ENCODE measurements at regions not wholly inside any gene's neighbourhood (a gene's known extent, or its start where the extent isn't known, plus 50 kb on each side); places are given as distances from the start of the nearest gene placed in this dataset.

DNA sequence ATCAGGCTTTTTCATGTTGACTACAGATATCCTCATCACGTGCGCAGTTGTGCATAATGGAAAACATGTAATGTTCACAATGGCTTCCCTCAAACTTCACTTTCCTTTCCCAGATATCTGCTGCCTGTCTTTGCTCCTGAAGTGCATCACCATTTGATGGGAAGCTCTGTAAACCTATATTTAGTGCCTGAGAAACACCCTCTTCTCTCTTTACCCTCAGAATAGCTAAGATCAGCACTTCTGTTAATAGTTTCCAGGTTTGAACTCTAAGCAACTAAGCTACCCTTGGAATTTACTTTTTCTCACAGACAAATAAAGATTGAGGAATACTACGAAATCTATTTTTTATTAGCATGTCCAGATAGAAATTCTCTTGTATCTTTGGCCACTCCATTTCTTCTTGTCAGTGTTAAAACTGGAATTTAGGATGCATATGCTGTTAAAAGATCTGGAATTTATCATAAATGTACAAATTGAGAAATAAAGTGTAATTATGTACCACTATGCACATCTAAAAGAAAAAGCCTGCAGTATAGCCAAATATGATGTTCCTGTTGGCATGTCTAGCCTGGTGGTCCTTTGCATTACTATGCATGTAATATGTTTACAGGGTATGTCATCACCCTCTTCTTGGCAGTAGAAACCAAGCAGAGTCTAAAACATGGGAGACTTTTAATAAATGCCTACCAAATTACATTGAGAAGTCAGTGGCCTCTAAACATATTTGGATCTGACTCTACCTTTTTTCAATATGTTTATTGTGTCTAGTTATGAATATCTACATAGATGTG is 278.7 kb downstream of the FIGN start:
- DNase-seq, result no peak

- no peak for DNase-seq
Observed at GRCh38 chr2:163455815-163456214, 280.0 kb downstream of the FIGN start.

DNA sequence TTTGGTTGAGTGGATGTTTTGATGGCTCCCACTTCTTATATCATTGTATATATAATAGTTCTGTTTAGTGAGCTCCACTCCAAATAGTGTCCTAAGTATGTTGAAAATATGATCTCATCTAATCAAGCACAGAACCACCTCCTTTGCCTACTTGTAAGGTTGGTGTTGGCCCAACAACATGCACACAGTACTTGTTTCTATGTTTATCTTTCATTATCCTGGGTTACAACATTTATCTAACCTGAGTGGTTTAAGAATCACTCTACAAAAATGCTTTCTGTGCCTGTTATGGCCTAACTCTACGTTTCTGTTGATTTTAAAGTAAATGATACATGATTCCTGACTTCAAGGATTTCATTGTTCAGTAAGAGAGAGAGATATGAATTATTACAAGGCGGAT is 281.9 kb downstream of the FIGN start:
- no peak for DNase-seq

DNA sequence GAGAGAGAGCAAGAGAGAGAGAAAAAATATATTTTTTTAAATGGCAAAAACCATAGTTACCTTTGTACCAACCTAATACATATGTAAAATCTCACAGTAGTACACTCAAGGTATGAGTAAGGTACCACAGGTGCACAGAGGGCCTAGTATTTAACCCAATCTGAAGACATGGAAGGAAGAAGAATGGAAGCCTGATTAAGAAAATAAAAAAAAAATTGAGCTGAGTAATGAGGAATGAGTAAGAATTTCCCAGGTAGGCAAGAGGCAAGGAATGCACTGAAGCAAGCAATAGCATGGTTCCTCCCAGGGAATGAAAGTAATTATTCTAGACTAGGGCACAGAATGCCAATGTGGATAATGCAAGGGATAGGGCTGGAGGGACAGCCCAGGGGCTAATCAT is 294.2 kb downstream of the FIGN start:
- no peak for DNase-seq

DNA sequence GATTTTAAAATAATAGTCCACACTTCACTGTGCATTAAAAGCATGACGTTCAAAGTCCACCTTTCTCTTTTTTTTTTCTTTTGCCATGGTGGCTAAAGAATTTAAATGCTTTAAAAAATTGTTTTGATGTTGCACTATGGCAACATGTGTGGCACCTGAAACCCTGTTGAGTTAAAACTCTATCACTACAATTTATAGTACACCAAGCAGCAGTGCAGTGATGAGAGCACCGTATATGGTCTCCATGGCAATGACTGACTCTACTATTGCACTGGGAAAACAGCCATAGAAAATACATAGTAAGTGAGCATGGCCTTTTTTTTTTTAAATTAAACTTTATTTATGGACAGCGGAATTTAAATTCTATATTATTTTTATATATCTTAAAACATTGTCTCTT is 298.8 kb downstream of the FIGN start:
- no peak for DNase-seq

GRCh38 chr2:163428187-163428586 is 307.6 kb downstream of the FIGN start:
- no peak for DNase-seq

- no peak for DNase-seq
Observed at GRCh38 chr2:163420604-163421003, 315.2 kb downstream of the FIGN start.

- no peak for DNase-seq
Observed at GRCh38 chr2:163419000-163419830, 316.6 kb downstream of the FIGN start.

DNA sequence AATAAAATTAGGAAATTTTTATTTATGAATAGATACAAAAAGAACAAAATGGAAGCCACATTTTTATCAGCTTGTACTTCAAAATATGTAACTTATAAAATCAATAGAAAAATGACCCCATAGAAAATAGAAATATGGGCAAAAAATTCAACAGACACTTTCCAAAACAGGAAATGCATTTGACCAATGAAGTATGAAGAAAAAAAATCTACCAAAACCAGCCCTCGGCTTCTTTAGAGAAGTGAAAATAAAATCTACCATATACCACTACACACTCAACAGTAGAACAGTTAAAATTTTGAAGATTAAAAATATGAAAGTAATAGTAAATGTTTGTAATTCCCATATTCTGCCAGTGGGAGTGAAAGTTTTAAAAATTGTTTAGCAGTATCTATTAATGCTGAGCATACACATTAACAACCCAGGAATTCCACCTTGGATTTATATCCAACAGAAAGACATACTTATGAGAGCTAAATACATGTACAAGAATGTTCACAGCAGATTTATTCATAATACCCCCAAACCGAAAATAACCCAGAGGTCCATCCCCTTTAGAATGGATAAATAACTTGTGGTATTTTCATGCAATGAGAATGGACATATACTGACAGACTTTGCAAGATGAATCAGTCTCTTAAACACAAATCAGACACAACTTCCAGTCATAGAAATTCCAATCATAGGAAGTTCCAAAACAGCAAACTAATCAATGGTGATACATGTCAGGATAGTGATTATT is 318.0 kb downstream of the FIGN start:
- no peak for DNase-seq

DNA sequence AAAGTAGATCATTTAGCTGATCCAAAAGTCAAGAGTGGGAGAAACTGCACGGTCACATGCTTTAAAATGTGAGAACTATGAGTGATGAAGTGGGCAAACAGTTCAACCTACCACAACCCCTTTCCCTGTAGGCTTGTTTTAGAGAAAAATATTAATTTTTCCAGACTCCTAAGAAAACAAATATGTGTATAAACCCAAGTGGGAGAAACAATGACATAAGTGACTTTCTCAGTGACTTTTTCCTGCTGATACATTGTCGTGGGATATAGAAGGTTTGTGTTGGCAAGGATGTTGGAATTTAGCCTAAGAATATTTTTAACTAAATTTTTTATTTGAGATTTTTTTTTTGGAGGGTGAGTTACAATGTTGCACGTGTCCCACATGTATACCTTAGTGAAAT is 321.7 kb downstream of the FIGN start:
- DNase-seq, result no peak

GRCh38 chr2:163407296-163407695 is 328.5 kb downstream of the FIGN start:
- no peak for DNase-seq

DNA sequence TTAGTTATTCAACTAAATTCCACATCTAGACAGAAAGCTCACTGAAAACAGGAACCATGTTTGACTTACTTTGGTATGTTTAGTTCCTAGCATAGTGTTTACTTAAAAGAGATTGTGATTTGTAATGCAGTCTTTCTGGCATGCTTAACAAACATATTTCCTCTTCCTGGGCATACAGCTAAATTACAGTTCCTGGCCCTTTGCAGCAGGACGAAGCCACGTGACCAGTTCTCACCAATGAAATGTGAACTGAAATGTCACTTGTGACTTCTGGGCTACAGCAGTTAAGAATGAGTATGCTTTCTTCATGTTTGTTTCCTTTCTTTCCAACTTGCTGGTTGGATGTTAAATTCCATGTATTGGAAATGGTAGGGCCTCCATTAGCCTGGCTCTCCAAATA is 330.5 kb downstream of the FIGN start:
- DNase-seq, result no peak

GRCh38 chr2:163401481-163401880 is 334.3 kb downstream of the FIGN start:
- no peak for DNase-seq

DNA sequence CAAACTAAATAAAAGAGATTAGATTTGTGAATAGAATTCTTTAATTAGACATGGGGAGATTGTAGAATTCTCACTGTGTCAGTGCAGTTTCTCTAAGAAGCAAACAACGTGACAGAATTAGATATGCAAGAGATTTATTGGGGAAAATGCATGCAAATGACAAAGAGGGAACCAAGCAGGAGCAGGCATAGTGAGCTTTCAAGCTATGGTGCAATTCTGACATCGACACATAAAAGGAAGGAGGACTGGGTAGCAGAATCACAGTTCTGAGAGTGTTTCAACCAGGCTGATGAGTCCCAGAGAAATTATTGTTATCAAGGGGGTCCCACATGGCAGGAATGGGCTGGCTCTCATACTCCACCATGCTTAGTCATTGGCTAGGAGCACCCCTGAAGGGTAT is 338.4 kb downstream of the FIGN start:
- no peak for DNase-seq

- no peak for DNase-seq
Observed at GRCh38 chr2:163395602-163396001, 340.2 kb downstream of the FIGN start.

DNA sequence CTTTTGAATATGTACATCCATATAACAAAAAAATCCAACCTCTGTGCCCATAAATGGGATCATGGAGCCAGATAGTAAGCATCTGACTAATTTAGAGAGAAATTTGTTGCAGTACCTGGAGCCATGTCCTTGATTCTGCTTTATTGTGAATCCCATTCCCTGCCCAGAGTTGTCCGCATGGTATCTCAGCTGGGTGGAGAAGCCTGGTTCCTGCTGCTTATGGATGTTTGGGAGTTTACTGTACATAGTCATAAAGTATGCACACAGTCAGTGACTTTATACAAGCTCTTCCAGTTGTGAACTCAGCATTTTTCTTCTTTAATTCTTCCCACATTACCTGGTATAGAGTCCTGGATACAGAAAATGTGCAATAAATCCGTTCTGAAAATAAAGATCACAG is 346.0 kb downstream of the FIGN start:
- DNase-seq, result no peak

DNA sequence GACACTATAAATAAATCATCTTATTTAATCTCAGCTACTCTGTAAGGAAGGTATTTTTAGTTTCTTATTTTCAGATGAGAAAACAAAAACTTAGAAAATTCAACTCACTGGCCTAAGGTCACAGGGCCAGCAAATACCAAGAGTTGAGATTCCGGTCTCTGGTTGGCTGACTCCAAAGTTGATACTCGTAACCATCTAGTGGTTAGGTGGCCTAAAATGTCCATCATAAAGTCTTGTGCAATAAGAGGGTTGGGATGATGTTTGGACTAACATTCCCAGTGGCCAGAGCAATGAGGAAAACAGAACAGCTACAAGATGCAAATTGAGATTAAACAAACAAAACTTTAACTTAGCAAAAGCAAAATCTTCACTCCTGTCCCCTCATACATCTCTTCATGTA is 360.3 kb downstream of the FIGN start:
- DNase-seq, result no peak

GRCh38 chr2:163375070-163375469 is 360.7 kb downstream of the FIGN start:
- no peak for DNase-seq

- no peak for DNase-seq
Observed at GRCh38 chr2:163374282-163374681, 361.5 kb downstream of the FIGN start.

- DNase-seq, result no peak
Observed at GRCh38 chr2:163373496-163373895, 362.3 kb downstream of the FIGN start.

- DNase-seq, result no peak
Observed at GRCh38 chr2:163370169-163370886, 365.5 kb downstream of the FIGN start.

DNA sequence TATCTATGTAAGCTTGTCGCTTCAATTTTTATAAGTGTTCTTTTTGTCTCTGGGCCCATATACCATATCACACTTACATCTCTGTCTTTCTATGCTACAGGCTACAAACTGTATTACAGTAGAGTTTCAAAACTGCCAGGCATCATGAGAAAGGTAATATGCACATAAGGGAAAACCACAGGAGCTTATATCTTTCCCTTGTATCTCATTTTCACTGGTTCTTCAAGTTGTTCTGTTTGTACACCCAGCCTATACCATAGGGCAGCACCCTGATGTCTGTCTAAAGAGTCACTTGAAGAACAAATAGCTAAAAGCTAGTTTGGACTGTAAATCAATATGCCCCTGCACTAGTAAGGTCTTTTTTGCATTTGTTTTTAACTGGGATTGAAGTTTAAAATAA is 366.7 kb downstream of the FIGN start:
- no peak for DNase-seq

GRCh38 chr2:163368655-163369054 is 367.2 kb downstream of the FIGN start:
- no peak for DNase-seq

All from T-helper 1 cell (primary cell).